ENCODE measurements at regions not wholly inside any gene's neighbourhood (a gene's known extent, or its start where the extent isn't known, plus 50 kb on each side); places are given as distances from the start of the nearest gene placed in this dataset.

GRCh38 chr20:12386821-12387220 is 469.1 kb downstream of the BTBD3 start:
- CTCF ChIA-PET, result no interaction called here
- no peak for DNase-seq (ENCODE audit: extremely low spot score)
- TF ChIP-seq CTCF (IDR thresholded peaks at IDR 0.05; ENCODE audit: control extremely low read depth, extremely low read depth, low read depth, missing control alignments), result no peak
- POLR2A ChIA-PET, result no interaction called here

- no peak for TF ChIP-seq CTCF (IDR thresholded peaks at IDR 0.05; ENCODE audit: control extremely low read depth, extremely low read depth, low read depth, missing control alignments)
- CTCF ChIA-PET, result interaction anchor here (1.8 kb wide), 2 partner anchors 8 to 10 kb away, joined by 5 read pairs; no protein-coding TSS in a partner anchor
- POLR2A ChIA-PET, result no interaction called here
- no peak for DNase-seq (ENCODE audit: extremely low spot score)
Observed at GRCh38 chr20:12391099-12391498, 473.4 kb downstream of the BTBD3 start.

GRCh38 chr20:12394786-12395185 is 477.1 kb downstream of the BTBD3 start:
- DNase-seq (ENCODE audit: extremely low spot score), result no peak
- POLR2A ChIA-PET, result no interaction called here
- CTCF ChIA-PET, result no interaction called here
- no peak for TF ChIP-seq CTCF (IDR thresholded peaks at IDR 0.05; ENCODE audit: control extremely low read depth, extremely low read depth, low read depth, missing control alignments)

GRCh38 chr20:12395353-12395752 is 477.7 kb downstream of the BTBD3 start:
- ChIA-PET CTCF (interaction anchor here (1.0 kb wide), 1 partner anchor 16 kb away, joined by 3 read pairs; no protein-coding TSS in a partner anchor), POLR2A (no interaction called here)
- no peak for TF ChIP-seq CTCF (IDR thresholded peaks at IDR 0.05; ENCODE audit: control extremely low read depth, extremely low read depth, low read depth, missing control alignments)
- DNase-seq (ENCODE audit: extremely low spot score), result no peak

- ChIA-PET POLR2A (no interaction called here), CTCF (interaction anchor here (1.0 kb wide), 1 partner anchor 15 kb away, joined by 3 read pairs; no protein-coding TSS in a partner anchor)
- TF ChIP-seq CTCF (IDR thresholded peaks at IDR 0.05; ENCODE audit: control extremely low read depth, extremely low read depth, low read depth, missing control alignments), result no peak
- no peak for DNase-seq (ENCODE audit: extremely low spot score)
Observed at GRCh38 chr20:12395760-12396159, 478.1 kb downstream of the BTBD3 start.

GRCh38 chr20:12399110-12399836 is 481.6 kb downstream of the BTBD3 start:
- DNase-seq (ENCODE audit: extremely low spot score), result no peak
- no peak for TF ChIP-seq CTCF (IDR thresholded peaks at IDR 0.05; ENCODE audit: control extremely low read depth, extremely low read depth, low read depth, missing control alignments)
- ChIA-PET POLR2A (no interaction called here), CTCF (interaction anchor here (1.2 kb wide), 1 partner anchor 9 kb away, joined by 5 read pairs; no protein-coding TSS in a partner anchor)

Measured in GM10248 (cell line).